OCI-LY1 (cell line): ENCODE measurements at regions not wholly inside any gene's neighbourhood (a gene's known extent, or its start where the extent isn't known, plus 50 kb on each side); places are given as distances from the start of the nearest gene placed in this dataset.

Source experiments
- EZH2 ChIP-seq: fragments of 200-600 bp; sonication (generic), shearing (Covaris generic); IDR thresholded peaks from 2 replicates; pipeline ENCODE4 v1.8.0; 2017; ENCODE audit warnings: borderline replicate concordance, mixed run types, mild to moderate bottlenecking, antibody characterized with exemption, low read length, moderate library complexity, mixed read lengths
- TF ChIP-seq, protein P1 (sequence below): fragments of 200-600 bp; sonication (generic), shearing (Covaris generic); IDR thresholded peaks from 2 replicates; pipeline ENCODE4 v1.5.1; 2017; ENCODE audit warnings: mild to moderate bottlenecking, antibody characterized with exemption, low read length, moderate library complexity, mixed read lengths

DNA sequence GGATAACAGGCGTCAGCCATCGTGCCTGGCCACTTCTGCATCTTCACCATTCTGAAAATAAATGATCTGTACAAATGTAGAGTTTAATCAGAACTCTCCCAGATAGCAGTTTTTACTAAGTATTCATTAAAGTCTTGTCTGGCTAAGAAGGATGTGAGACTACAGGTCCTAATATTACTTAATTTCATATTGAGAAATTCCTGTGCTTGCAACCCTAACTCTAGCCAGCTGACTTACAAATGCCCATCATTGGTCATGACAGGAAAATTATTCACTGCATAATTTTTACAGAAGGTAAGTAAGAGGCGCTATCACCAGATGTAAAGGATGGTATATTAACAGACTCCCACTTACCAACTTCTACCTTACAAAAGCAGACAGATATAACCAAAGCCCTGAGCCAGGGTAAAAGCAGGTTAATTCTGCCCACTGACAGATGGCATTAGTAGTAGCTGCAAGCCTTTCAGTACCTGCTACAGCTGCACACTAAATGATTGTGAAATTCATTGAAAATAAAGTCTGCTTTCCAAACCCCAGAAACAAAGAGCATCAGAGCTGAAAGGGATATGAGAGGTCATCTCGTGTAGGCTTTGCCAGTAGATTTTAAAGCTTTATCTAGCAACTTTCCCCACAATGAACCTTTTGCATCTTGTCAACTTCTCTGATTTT is 55.9 kb upstream of the FOXN2 start:
- TF ChIP-seq, protein P1, sequence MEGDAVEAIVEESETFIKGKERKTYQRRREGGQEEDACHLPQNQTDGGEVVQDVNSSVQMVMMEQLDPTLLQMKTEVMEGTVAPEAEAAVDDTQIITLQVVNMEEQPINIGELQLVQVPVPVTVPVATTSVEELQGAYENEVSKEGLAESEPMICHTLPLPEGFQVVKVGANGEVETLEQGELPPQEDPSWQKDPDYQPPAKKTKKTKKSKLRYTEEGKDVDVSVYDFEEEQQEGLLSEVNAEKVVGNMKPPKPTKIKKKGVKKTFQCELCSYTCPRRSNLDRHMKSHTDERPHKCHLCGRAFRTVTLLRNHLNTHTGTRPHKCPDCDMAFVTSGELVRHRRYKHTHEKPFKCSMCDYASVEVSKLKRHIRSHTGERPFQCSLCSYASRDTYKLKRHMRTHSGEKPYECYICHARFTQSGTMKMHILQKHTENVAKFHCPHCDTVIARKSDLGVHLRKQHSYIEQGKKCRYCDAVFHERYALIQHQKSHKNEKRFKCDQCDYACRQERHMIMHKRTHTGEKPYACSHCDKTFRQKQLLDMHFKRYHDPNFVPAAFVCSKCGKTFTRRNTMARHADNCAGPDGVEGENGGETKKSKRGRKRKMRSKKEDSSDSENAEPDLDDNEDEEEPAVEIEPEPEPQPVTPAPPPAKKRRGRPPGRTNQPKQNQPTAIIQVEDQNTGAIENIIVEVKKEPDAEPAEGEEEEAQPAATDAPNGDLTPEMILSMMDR = no peak
- TF ChIP-seq EZH2 = no peak
